Inferior parietal cortex (tissue), 1 donor: ENCODE measurements at regions not wholly inside any gene's neighbourhood (a gene's known extent, or its start where the extent isn't known, plus 50 kb on each side); places are given as distances from the start of the nearest gene placed in this dataset.

Source experiments
- DNase-seq: peaks from one replicate; pipeline ENCODE4 v3.0.0-alpha.2; 2016; ENCODE audit errors: extremely low spot score

GRCh38 chr2:12253167-12253778 lies 463.5 kb upstream of the TRIB2 start:
- no peak for DNase-seq

- DNase-seq, result no peak
Observed at GRCh38 chr2:12254280-12254860, 462.4 kb upstream of the TRIB2 start.

- DNase-seq, result no peak
Observed at GRCh38 chr2:12256206-12256605, 460.5 kb upstream of the TRIB2 start.

- DNase-seq, result no peak
Observed at GRCh38 chr2:12257476-12257875, 459.3 kb upstream of the TRIB2 start.

DNA sequence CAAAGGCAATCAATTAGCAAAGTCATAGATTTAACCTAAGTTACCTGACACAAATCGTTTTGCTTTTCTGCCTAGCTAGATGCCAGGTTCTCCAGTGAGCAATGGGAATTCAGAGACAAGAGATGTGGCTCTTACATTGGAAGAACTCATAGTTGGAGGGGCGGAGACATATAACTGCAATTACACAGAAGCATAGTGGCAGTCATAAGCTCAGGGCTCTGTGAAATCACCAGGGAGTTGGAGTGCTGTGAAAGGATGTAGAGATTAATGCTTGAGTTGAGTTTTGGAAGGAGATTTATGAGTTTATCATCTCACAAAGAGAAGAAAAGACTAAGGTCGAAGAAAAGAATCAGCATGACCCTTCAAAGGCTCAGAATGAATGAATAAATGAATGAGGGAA lies 457.2 kb upstream of the TRIB2 start:
- DNase-seq, result no peak

DNA sequence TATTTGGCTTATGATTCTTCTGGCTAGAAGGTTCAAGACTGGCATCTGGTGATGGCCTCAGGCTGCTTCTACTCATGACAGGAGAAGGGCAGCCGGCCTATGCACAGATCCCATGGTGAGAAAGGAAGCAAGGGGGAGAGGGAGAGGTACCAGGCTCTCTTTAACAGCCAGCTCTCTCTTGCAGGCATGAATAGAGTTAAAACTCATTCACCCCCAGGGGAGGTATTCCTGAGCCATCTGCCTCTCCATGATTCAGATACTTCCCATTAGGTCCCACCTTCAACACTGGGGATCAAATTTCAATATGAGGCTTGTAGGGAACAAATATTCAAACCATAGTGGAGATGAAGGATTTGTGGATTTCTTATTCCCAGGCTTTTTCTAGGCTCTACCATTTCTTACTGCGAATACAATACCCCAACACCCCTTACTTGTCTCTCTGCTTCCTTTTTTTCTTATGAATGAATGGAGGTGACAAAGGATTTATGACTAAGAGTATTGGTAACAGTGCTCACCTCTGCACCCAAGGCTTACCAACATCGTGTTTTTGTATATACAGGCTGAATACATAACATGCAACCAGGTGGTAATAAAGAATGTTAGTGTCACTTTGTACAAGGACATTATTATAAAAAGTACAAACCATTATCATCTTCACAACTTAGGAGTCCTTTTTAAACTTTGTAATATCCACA lies 454.6 kb upstream of the TRIB2 start:
- DNase-seq, result no peak

- peak; percentile 13 for DNase-seq
Observed at GRCh38 chr2:12262681-12263436, 453.9 kb upstream of the TRIB2 start.

DNA sequence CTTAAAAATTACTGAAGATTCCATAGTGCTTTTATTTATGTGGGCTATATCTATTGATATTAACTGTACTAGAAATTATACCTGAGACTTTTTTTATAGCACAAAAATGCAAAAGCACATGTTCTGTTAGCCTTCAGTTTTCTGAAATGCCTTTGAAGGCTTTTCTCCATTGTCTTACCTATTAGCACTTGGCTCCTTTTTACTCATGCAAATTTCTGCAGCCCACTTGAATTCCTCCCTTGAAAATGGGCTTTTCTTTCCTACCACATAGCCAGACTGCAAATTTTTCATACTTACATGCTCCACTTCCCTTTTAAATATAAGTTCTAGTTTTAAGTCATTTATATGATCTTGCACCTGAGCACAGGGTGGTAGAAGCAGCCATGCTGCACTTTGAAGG lies 453.0 kb upstream of the TRIB2 start:
- no peak for DNase-seq

DNA sequence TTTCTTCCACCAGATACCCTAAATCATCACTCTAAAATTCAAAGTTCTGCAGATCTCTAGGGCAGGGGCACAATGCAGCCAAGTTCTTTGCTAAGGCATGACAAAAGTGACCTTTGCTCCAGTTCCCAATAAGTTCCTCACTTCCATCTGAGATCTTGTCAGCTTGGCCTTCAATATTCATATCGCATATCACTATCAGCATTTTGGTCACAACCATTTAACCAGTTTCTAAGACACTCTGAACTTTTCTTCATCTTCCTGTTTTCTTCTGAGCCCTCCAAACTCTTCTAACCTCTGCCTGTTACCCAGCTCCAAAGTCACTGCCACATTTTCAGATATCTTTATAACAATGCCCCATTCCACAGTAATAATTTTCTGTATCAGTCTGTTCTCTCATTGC lies 452.6 kb upstream of the TRIB2 start:
- DNase-seq, result no peak

DNA sequence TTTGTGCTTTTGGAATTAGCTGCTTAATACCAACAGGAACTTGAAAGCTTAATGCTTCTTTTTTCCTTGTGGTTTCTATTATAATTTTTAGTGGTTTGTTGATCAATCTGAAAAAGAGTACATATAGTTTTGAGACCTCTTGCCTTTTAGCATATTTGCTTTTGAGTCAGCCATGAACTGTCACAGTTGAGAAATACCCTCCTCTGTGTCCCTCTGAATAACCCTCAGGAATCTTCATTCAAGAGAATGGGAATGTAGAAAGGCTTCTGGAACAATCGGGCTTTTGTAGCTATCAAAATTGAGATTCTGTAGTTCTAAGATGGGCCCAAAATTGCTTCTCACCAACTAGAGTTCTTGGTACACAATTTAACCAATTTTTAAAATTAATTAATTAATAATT lies 451.1 kb upstream of the TRIB2 start:
- no peak for DNase-seq

DNA sequence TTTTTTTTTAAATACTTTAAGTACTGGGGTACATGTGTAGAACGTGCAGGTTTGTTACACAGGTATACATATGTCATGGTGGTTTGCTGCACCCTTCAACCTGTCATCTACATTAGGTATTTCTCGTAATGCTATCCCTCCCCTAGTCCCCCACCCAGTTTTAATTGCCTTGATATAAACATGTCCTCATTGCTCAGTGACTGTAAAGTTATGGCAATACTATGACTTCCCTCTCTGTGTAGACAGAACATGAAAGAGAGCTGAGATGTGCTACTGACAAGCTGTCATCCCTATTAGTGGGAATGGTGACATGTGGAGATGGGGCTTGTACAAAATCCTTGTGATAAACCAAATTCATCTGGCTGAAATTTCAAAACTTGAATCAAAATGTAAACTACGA lies 449.7 kb upstream of the TRIB2 start:
- DNase-seq, result no peak

- DNase-seq, result no peak
Observed at GRCh38 chr2:12269041-12269972, 447.4 kb upstream of the TRIB2 start.

DNA sequence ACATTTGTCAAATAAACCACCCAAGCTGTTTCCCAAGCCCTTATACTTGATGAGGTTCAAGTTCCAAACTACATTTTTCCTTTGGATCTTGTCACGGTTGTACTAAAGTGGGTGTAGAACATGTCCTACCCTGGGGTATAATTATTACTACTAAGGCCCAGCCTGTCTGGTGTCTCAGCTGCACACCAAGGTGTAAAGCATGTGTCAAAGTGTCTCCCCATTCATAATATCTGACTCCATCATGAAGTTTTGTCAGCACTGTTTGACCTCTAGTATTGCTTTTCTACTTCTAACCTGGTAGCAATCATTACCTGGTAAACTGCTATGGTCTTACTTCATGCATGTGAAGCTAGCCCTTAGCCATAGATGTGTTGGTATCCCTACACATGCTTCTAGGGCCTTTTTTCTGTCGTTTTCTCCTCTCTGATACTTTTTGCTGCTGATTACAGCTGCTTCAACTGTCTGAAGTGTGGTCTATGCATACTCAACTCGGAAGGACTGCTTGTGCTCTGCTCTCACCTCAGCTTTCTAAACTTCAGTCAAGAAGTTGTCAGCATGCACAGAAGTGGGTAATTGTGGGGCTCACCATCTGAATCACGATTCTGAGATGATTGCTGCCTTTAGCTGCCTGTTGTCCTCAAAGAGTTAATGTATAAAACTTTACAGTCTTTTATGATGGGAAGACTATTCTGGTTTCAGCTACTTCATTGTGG lies 445.7 kb upstream of the TRIB2 start:
- DNase-seq, result no peak

DNA sequence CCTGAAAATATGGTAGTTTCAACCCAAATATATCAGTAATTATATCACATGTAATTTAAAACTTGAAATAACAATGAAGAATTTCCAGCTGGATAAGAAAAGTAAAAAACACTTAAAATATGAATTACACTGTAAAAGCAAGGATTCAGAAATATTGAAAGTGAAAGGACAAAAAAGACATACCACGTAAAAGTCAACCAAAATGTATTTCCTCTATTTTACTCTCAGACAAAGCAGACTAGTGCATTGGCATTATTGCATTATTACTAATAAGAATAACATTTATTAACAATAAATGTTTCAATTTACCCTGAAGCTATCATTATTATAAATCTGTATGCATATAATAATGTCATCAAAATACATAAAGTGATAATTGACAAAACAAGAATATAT lies 445.1 kb upstream of the TRIB2 start:
- no peak for DNase-seq

DNA sequence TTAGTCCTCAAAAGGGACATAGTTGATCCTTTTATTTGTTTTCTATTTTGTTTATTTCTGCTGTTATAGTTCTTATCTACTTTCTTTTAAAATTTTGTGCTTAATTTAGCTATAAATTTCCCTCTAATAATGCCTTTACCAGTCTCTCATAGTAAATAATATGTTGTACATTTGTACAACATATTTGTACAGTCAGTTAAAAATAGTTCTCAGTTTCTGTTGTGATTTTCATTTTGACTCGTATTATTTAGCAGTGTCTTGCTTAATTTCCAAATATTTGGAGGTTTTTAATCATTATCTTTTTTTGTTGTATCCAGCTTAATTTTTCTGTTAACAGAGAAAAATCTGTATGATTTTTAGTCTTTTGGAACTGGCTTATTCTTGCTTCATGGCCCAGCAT lies 443.6 kb upstream of the TRIB2 start:
- no peak for DNase-seq

DNA sequence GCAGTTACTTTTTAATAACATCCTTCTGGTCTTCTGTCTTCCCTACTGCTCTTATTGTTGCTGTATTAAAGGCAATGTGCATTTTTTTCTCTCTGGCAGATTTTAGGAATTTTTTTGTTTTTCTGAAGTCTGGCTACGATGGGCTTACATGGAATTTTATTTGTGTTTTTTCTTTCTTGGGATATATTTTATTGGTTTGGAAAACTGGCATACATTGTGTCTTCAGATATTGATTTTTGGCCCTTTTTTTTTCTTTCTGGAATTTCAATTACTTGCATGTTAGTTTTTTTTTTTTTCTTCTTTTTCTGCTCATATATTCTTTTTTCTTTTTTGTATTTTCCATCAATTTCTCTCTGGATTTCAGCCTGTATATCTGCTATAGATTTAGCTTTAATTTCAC lies 442.1 kb upstream of the TRIB2 start:
- DNase-seq, result no peak

GRCh38 chr2:12277241-12278034 lies 439.3 kb upstream of the TRIB2 start:
- DNase-seq, result peak; percentile 27

DNA sequence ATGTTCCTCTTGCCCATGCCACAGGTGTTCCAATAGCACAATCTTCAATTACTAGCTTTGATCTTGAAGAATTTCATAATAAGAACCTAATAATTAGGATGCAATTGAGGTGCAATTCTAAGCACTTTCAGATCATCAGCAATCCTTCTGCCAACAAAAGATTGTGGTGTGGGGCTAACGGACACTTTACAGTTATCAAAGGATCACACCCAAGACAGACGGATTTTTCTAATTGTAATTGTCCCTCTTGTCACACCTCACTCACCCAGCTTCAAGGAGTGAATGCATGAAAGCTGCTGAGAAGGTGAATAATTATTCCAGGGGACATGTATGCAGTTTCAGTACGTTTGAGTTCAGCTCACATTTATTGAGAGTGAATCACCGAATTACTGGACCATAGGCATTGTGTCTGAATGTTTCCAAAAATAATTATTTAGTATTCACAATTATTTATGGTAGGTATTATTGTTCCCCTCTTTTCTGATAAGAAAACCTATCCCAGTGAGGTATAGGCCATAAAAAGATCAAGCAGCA lies 438.5 kb upstream of the TRIB2 start:
- no peak for DNase-seq

GRCh38 chr2:12282780-12283695 lies 433.7 kb upstream of the TRIB2 start:
- DNase-seq, result no peak
